ENCODE measurements at regions not wholly inside any gene's neighbourhood (a gene's known extent, or its start where the extent isn't known, plus 50 kb on each side); places are given as distances from the start of the nearest gene placed in this dataset.
"Not testable (repeated sequence)": the region's sequence is repeated elsewhere in the genome, so short reads cannot be mapped to it uniquely, and the experiment has no call there.

DNA sequence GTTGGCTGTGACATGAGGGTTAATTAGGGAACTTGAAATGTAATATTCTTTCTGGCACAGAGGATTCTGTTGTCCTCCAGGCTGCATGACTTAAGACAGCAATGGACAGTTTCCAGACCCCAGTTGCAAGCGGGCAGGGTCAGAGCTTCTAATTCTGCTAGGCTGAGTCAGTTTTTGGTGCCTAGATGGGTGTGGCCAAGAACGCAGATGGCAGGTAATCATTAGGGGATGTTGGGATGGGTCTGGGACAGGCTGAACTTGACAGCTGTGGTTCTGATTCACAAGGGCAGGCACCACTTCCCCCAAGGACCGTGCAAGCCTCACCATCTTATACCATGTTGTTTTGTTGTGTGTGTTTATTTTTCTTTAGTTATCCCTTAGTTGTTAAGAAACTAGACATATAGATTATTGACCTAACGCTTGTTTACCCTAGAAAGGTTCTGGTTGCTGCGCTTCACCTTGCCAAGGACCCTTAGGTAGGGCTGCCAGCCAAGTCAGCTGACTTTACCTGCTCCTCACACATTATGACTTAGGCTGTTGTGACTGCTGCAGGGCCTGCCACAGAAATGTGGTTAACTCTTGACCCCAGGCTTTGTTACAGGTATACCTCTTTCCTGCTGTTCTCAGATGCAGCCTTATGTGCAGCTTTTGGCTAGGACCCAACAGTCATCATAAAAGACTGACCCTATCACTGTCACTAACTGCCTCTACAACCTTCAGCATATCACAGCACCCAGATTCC is 117.7 kb upstream of the KLF12 start:
- H3K4me3 ChIP-seq (replicated peaks; ENCODE audit: low read depth, low read length) = no peak overlapping the region
- TF ChIP-seq, protein P1, sequence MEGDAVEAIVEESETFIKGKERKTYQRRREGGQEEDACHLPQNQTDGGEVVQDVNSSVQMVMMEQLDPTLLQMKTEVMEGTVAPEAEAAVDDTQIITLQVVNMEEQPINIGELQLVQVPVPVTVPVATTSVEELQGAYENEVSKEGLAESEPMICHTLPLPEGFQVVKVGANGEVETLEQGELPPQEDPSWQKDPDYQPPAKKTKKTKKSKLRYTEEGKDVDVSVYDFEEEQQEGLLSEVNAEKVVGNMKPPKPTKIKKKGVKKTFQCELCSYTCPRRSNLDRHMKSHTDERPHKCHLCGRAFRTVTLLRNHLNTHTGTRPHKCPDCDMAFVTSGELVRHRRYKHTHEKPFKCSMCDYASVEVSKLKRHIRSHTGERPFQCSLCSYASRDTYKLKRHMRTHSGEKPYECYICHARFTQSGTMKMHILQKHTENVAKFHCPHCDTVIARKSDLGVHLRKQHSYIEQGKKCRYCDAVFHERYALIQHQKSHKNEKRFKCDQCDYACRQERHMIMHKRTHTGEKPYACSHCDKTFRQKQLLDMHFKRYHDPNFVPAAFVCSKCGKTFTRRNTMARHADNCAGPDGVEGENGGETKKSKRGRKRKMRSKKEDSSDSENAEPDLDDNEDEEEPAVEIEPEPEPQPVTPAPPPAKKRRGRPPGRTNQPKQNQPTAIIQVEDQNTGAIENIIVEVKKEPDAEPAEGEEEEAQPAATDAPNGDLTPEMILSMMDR (IDR thresholded peaks at IDR 0.05; ENCODE audit: low read depth, low read length, missing control alignments) = no peak
- no peak for DNase-seq (ENCODE audit: extremely low read depth, low read depth)

DNA sequence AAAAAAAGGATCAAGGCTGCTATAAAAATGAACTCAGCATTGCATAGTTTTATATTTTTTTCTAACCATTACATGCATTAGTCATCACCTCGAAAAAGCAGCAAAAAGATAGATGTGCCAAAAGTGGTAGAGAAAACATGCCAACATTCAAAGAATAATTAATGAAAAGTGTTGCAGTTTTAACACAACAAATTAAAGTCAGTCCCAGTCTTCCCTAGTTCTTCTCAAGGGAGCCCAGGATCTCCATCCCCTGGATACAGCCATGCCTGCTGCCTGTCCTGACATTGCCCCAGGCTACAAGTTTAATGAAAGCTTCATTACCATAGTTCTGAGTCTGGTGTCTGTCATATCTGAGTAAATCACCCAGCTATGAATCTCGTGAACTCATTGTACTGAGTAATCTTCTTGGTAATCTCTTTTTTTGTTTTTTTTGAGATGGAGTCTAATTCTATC is 116.6 kb upstream of the KLF12 start:
- no peak overlapping the region for H3K4me3 ChIP-seq (replicated peaks; ENCODE audit: low read depth, low read length)
- DNase-seq (ENCODE audit: extremely low read depth, low read depth) = no peak
- TF ChIP-seq, protein P1 (IDR thresholded peaks at IDR 0.05; ENCODE audit: low read depth, low read length, missing control alignments) = no peak

DNA sequence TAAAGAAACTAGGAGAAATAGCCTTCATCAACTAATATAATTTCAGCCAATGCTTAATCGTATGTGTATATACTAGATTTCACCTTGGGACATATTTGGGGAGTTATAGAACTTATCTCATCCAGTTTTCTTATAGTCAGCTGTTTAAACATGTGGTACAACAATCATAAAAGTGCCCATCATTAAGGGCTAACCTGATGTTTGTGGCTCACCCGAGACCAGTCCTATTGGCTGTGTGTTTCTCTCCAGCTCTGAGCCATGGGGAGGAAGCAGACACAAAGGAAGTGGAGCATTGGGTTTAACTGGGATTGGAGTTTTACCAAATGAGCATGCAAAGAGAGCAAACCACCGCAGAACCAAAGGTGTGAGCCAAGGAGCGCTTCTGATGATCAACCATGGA is 114.3 kb upstream of the KLF12 start:
- H3K4me3 ChIP-seq (replicated peaks; ENCODE audit: low read depth, low read length) = no peak overlapping the region
- DNase-seq (ENCODE audit: extremely low read depth, low read depth) = no peak
- TF ChIP-seq, protein P1 (IDR thresholded peaks at IDR 0.05; ENCODE audit: low read depth, low read length, missing control alignments) = no peak

DNA sequence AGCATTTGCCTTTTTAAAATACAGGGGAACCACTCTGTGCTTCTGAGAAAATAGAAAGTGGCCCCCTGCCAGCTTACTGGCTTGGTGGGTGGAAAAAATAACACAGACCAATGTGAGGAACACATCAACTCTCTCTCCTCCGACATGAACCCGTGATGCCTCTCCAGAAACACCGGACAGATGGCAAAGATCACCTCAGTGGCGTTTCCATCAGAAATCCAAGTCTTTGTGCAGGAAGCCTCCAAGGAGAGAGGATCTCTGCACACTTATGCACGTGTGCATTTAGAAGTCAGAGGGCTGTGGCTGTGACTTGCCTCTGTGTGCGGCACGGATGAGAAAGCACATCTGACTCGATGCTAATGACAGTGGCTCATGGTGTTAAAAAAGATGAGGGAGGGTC is 112.3 kb upstream of the KLF12 start:
- H3K4me3 ChIP-seq (replicated peaks; ENCODE audit: low read depth, low read length) = no peak overlapping the region
- TF ChIP-seq, protein P1 (IDR thresholded peaks at IDR 0.05; ENCODE audit: low read depth, low read length, missing control alignments) = no peak
- no peak for DNase-seq (ENCODE audit: extremely low read depth, low read depth)

DNA sequence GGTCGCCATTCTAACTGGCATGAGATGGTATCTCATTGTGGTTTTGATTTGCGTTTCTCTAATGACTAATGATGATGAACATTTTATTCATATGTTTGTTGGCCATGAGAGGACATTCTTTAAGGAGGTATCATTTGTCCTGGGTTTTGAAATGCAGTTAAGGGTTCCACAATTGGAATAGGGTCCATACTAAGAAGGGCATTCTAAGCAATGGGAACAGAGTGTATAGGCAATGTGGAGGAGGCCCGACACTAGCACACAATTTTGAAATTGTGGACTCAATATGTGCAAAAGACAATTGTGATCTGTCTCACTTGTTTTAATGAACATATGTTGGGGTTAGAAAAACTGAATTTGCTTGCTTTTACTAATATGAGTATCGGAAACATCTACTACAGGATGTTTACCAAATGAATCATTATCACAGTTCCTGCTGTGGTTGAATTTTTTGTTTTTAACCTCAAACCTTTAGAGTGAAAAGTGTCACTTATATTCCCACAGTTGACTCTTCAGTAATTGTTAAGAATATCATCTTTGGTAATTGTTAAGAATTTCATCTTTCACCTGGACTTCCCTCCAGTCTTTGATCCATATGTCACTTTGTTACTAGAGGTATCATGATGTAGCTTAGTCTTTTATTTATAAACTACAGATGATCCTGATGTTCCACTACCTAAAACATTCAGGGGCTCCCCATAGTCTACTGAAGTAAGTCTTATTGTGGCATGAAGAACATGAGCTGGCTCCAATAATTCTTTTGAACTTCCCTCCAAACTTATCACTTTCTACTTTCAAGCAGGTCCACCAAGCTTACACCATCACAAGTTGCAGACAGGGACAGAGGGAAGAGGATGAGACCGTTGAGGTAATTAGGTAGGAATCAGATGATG is 109.7 kb upstream of the KLF12 start:
- no peak for DNase-seq (ENCODE audit: extremely low read depth, low read depth)
- no peak overlapping the region for H3K4me3 ChIP-seq (replicated peaks; ENCODE audit: low read depth, low read length)
- TF ChIP-seq, protein P1 (IDR thresholded peaks at IDR 0.05; ENCODE audit: low read depth, low read length, missing control alignments) = no peak

DNA sequence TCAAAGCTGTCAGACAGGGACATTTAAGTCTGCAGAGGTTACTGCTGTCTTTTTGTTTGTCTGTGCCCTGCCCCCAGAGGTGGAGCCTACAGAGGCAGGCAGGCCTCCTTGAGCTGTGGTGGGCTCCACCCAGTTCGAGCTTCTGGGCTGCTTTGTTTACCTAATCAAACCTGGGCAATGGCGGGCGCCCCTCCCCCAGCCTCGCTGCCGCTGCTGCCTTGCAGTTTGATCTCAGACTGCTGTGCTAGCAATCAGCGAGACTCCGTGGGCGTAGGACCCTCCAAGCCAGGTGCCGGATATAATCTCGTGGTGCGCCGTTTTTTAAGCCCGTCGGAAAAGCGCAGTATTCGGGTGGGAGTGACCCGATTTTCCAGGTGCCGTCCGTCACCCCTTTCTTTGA is 107.1 kb upstream of the KLF12 start:
- DNase-seq (ENCODE audit: extremely low read depth, low read depth); H3K4me3 ChIP-seq (replicated peaks; ENCODE audit: low read depth, low read length): not testable (repeated sequence)

DNA sequence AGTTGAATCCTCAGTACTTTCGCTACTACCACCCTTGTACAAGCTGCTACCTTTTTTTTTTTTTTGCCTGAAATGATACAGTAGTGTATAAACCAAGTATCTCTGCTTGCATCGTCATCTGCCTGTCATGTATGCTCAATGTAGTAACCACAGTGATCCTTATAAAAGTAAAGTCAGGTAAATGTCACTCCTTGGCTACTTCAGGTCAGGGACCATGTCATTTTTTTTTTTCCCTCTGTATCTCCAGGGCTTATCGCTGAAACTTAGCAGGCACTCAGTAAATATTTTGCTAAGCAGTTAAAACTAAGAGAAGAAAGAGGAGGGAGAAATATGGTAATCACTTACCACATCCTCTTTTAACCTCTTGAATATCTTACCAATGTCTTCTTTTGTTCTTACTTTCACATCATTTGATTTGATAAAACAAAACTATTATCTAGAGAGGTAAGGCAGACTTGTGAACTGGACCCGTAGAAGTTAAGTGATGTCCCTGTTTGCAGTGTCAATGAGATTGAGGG is 96.8 kb upstream of the KLF12 start:
- no peak for DNase-seq (ENCODE audit: extremely low read depth, low read depth)
- H3K4me3 ChIP-seq (replicated peaks; ENCODE audit: low read depth, low read length) = no peak overlapping the region
- TF ChIP-seq, protein P1 (IDR thresholded peaks at IDR 0.05; ENCODE audit: low read depth, low read length, missing control alignments) = no peak
